ENCODE measurements at regions not wholly inside any gene's neighbourhood (a gene's known extent, or its start where the extent isn't known, plus 50 kb on each side); places are given as distances from the start of the nearest gene placed in this dataset.

- TF ChIP-seq CTCF (conservative IDR thresholded peaks at IDR 0.05 in 1 of 2, IDR thresholded peaks at IDR 0.05 in 1 of 2; ENCODE audit: extremely low read depth in 1 of 2, insufficient read depth in 1 of 2, low read depth in 1 of 2, low read length in 2 of 2) = no peak
- TF ChIP-seq EZH2 (IDR thresholded peaks at IDR 0.05; ENCODE audit: borderline replicate concordance, low read length) = no peak
Observed at GRCh38 chr20:7195704-7196103, 428.2 kb downstream of the BMP2 start.

Measured in mammary epithelial cell (primary cell).